IMR-90 (cell line): ENCODE measurements at regions not wholly inside any gene's neighbourhood (a gene's known extent, or its start where the extent isn't known, plus 50 kb on each side); places are given as distances from the start of the nearest gene placed in this dataset.

Experiments used
- ATAC-seq: fragments of 200-7000 bp; cut with Tn5 transposase; 2 replicates; pipeline ENCODE4 v1.9.1; 2020; ENCODE audit warnings: low read depth, mild to moderate bottlenecking, moderate library complexity
- BruUV-seq: library from RNA; stranded (reverse); fragments of 400-500 nt; replicated peaks from 2 replicates; lab custom pipeline; 2021; lab: Mats Ljungman, UMichigan
- CTCF ChIA-PET: fragments of 300-600 bp; formaldehyde crosslinking; extraction: SDS; loops from one replicate; lab custom pipeline; 2021; ENCODE audit warnings: antibody characterized with exemption; lab: Yijun Ruan, JAX
- POLR2A ChIA-PET: fragments of 300-600 bp; sonication (Branson Sonifier 250); formaldehyde crosslinking; loops from one replicate; lab custom pipeline; 2022; ENCODE audit warnings: antibody characterized with exemption; ENCODE audit not compliant: unreplicated experiment; lab: Charles Lee
- DNase-seq: peaks from one replicate; pipeline ENCODE4 v3.0.0; 2013
- H2AFZ ChIP-seq: replicated peaks from 2 replicates; pipeline ENCODE3; 2013; ENCODE audit warnings: low read length, mild to moderate bottlenecking; ENCODE audit not compliant: poor library complexity
- H2AK5ac ChIP-seq: 2 replicates; pipeline ENCODE4 v1.6.1; 2013; ENCODE audit warnings: low read depth, low read length, inconsistent platforms
- H2AK9ac ChIP-seq: replicated peaks from 2 replicates; pipeline ENCODE3; 2013; ENCODE audit warnings: mild to moderate bottlenecking, low read depth, low read length, moderate library complexity; ENCODE audit not compliant: poor library complexity
- H2BK120ac ChIP-seq: 2 replicates; pipeline ENCODE4 v1.6.1; 2013; ENCODE audit warnings: low read depth, low read length, inconsistent platforms
- H2BK15ac ChIP-seq: 3 replicates; pipeline ENCODE4 v1.6.1; 2013; ENCODE audit warnings: low read depth, low read length, inconsistent platforms
- H2BK20ac ChIP-seq: 2 replicates; pipeline ENCODE4 v1.6.1; 2013; ENCODE audit warnings: low read depth, mild to moderate bottlenecking, inconsistent platforms, low read length, moderate library complexity
- H2BK5ac ChIP-seq: 2 replicates; pipeline ENCODE4 v1.6.1; 2013; ENCODE audit warnings: mild to moderate bottlenecking, low read depth, low read length, inconsistent platforms; ENCODE audit not compliant: poor library complexity, severe bottlenecking
- H3K14ac ChIP-seq: replicated peaks from 2 replicates; pipeline ENCODE4 v1.6.1; 2013; ENCODE audit warnings: low read depth, low read length, inconsistent platforms
- H3K18ac ChIP-seq: 2 replicates; pipeline ENCODE4 v1.6.1; 2013; ENCODE audit warnings: low read depth, low read length, control low read depth
- H3K23ac ChIP-seq: 2 replicates; pipeline ENCODE4 v1.6.1; 2013; ENCODE audit warnings: low read depth, low read length, inconsistent platforms
- H3K27ac ChIP-seq: 2 replicates; pipeline ENCODE4 v1.5.1; 2013; ENCODE audit warnings: mild to moderate bottlenecking, control low read depth, low read length; ENCODE audit not compliant: insufficient read depth
- H3K27me3 ChIP-seq: 2 replicates; pipeline ENCODE4 v1.6.1; 2013; ENCODE audit warnings: low read length; ENCODE audit not compliant: control insufficient read depth, insufficient read depth
- H3K36me3 ChIP-seq: 2 replicates; pipeline ENCODE4 v1.6.1; 2013; ENCODE audit warnings: low read length, mixed read lengths; ENCODE audit not compliant: control insufficient read depth, insufficient read depth
- H3K4ac ChIP-seq: 2 replicates; pipeline ENCODE4 v1.6.1; 2013; ENCODE audit warnings: low read depth, low read length, inconsistent platforms
- H3K4me1 ChIP-seq: 2 replicates; pipeline ENCODE4 v1.6.1; 2013; ENCODE audit warnings: low read length, mixed read lengths; ENCODE audit not compliant: control insufficient read depth, insufficient read depth
- H3K4me2 ChIP-seq: 2 replicates; pipeline ENCODE4 v1.6.1; 2013; ENCODE audit warnings: low read depth, mild to moderate bottlenecking, control low read depth, low read length, moderate library complexity
- H3K4me3 ChIP-seq: 2 replicates; pipeline ENCODE4 v1.5.1; 2013; ENCODE audit warnings: low read depth, mild to moderate bottlenecking, control low read depth, low read length, moderate library complexity; ENCODE audit not compliant: insufficient read depth
- H3K56ac ChIP-seq: 2 replicates; pipeline ENCODE4 v1.6.1; 2013; ENCODE audit warnings: low read length, inconsistent platforms; ENCODE audit not compliant: insufficient read depth; ENCODE audit errors: extremely low read depth
- H3K79me1 ChIP-seq, 2 experiments: 2 replicates each; pipeline ENCODE4 v1.6.1; 2013; ENCODE audit warnings: low read length in 2 of 2, inconsistent platforms in 1 of 2, low read depth in 1 of 2
- H3K9ac ChIP-seq: 2 replicates; pipeline ENCODE4 v1.6.1; 2013; ENCODE audit warnings: low read depth, low read length, control low read depth
- H3K9me1 ChIP-seq: 2 replicates; pipeline ENCODE4 v1.6.1; 2013; ENCODE audit warnings: low read length, inconsistent platforms; ENCODE audit not compliant: insufficient read depth
- H3K9me3 ChIP-seq: 2 replicates; pipeline ENCODE4 v1.6.1; 2013; ENCODE audit warnings: low read length; ENCODE audit not compliant: control insufficient read depth, insufficient read depth
- H4K20me1 ChIP-seq: 2 replicates; pipeline ENCODE4 v1.6.1; 2013; ENCODE audit warnings: low read length, inconsistent platforms; ENCODE audit not compliant: insufficient read depth
- H4K5ac ChIP-seq: 2 replicates; pipeline ENCODE4 v1.6.1; 2013; ENCODE audit warnings: mild to moderate bottlenecking, low read depth, low read length, control low read depth
- H4K8ac ChIP-seq, 2 experiments: 2 replicates each; pipeline ENCODE4 v1.6.1; 2013; ENCODE audit warnings: low read depth in 2 of 2, low read length in 2 of 2, control low read depth in 1 of 2, inconsistent platforms in 1 of 2
- H4K91ac ChIP-seq: 2 replicates; pipeline ENCODE4 v1.6.1; 2013; ENCODE audit warnings: low read depth, low read length, inconsistent platforms; ENCODE audit not compliant: insufficient read depth
- BHLHE40 ChIP-seq: fragments of 150-350 bp; IDR thresholded peaks from 2 replicates; pipeline ENCODE4 v1.6.1; 2016; ENCODE audit warnings: mild to moderate bottlenecking, low read depth, low read length
- CEBPB ChIP-seq: IDR thresholded peaks from 2 replicates; pipeline ENCODE4 v1.6.1; 2012; ENCODE audit warnings: low read depth, low read length, improper control_type of control experiment
- CHD1 ChIP-seq: IDR thresholded peaks from 2 replicates; pipeline ENCODE4 v1.6.1; 2012; ENCODE audit warnings: low read depth, low read length, improper control_type of control experiment
- CTCF ChIP-seq: conservative IDR thresholded peaks from 2 replicates; pipeline ENCODE4 v1.5.1; 2012; ENCODE audit warnings: mild to moderate bottlenecking, low read depth, low read length, improper control_type of control experiment
- FOS ChIP-seq: fragments of 150-350 bp; IDR thresholded peaks from 2 replicates; pipeline ENCODE4 v1.6.1; 2016; ENCODE audit warnings: low read depth, low read length
- MAFK ChIP-seq: IDR thresholded peaks from 2 replicates; pipeline ENCODE4 v1.6.1; 2012; ENCODE audit warnings: low read depth, low read length, improper control_type of control experiment
- MAZ ChIP-seq: IDR thresholded peaks from 2 replicates; pipeline ENCODE4 v1.6.1; 2012; ENCODE audit warnings: low read depth, mild to moderate bottlenecking, low read length, improper control_type of control experiment, moderate library complexity, borderline replicate concordance
- MXI1 ChIP-seq: IDR thresholded peaks from 2 replicates; pipeline ENCODE4 v1.6.1; 2012; ENCODE audit warnings: low read depth, mild to moderate bottlenecking, low read length, moderate library complexity, borderline replicate concordance
- NFE2L2 ChIP-seq: fragments of 150-350 bp; IDR thresholded peaks from 2 replicates; pipeline ENCODE4 v1.6.1; 2016; ENCODE audit warnings: low read depth, mild to moderate bottlenecking, low read length
- POLR2A ChIP-seq: IDR thresholded peaks from 2 replicates; pipeline ENCODE4 v1.6.1; 2012; ENCODE audit warnings: mild to moderate bottlenecking, low read depth, low read length
- RAD21 ChIP-seq: IDR thresholded peaks from 2 replicates; pipeline ENCODE4 v1.6.1; 2012; ENCODE audit warnings: low read length, improper control_type of control experiment
- SMC3 ChIP-seq: fragments of 150-350 bp; IDR thresholded peaks from 2 replicates; pipeline ENCODE4 v1.6.1; 2016; ENCODE audit warnings: low read depth, mild to moderate bottlenecking, antibody characterized with exemption, low read length, moderate library complexity
- USF2 ChIP-seq: fragments of 150-350 bp; IDR thresholded peaks from 2 replicates; pipeline ENCODE4 v1.6.1; 2017; ENCODE audit warnings: mild to moderate bottlenecking, antibody characterized with exemption, low read length, low read depth
- WGBS, 2 experiments: methylation state at CpG; one replicate each; pipeline versions ENCODE4 v1.1.5 to v1.1.7; 2013; ENCODE audit warnings: missing lambda C conversion rate in 2 of 2; ENCODE audit not compliant: insufficient read length in 1 of 2; ENCODE audit errors: extremely low coverage in 2 of 2; 5-methylcytosine and 5-hydroxymethylcytosine counted together
- dilution Hi-C: fragments of 300-500 bp; cut with HindIII; formaldehyde crosslinking; loops from one replicate; pipeline ENCODE4 v1.14.3; 2018; ENCODE audit warnings: low sequenced_read_pairs; ENCODE audit not compliant: unreplicated experiment
- in situ Hi-C: fragments of 300-500 bp; cut with MboI; formaldehyde crosslinking; loops from 3 replicates; pipeline ENCODE4 v1.14.3; 2019; ENCODE audit warnings: low sequenced_read_pairs, inconsistent platforms, mixed read lengths
- intact Hi-C: fragments of 100-400 bp; cut with micrococcal nuclease; formaldehyde crosslinking; loops from 2 replicates; pipeline ENCODE4 v1.10.0; 2022

GRCh38 chr3:102906818-102907217 lies 472.0 kb downstream of the ZPLD1 start:
- Histone ChIP-seq H3K4me1 (no peaks in the 10 kb centered on the region), H2AFZ (no peak overlapping the region), H2BK20ac (no peak overlapping the region), H2BK15ac (no peak overlapping the region), H3K79me1 (no peaks in the 10 kb centered on the region), H4K91ac (no peak overlapping the region), H4K5ac (no peak overlapping the region), H3K14ac (no peak overlapping the region), H3K4me2 (no peak overlapping the region), H3K27me3 (no peaks in the 10 kb centered on the region), H2BK120ac (no peak overlapping the region), H3K27ac (no peak overlapping the region), H3K36me3 (no peaks in the 10 kb centered on the region), H4K20me1 (no peaks in the 10 kb centered on the region), H3K4me3 (no peak overlapping the region), H2AK9ac (no peak overlapping the region), H3K4ac (no peak overlapping the region), H2BK5ac (no peak overlapping the region), H3K23ac (no peak overlapping the region), H2AK5ac (no peak overlapping the region), H3K18ac (no peak overlapping the region), H3K9ac (no peak overlapping the region), H3K9me3 (no peaks in the 10 kb centered on the region), H3K9me1 (no peaks in the 10 kb centered on the region), H3K56ac (no peak overlapping the region), H4K8ac (no peak overlapping the region)
- WGBS, 2 experiments, result no CpG with 5 or more reads among the region's 1 CpG
- BruUV-seq, result no TSS peak
- DNase-seq (no peak), ATAC-seq (no peak)
- CTCF ChIA-PET, result no interaction called here
- POLR2A ChIA-PET, result no interaction called here
- TF ChIP-seq NFE2L2, result no peak
- TF ChIP-seq RAD21, result no peak
- no peak for TF ChIP-seq USF2
- TF ChIP-seq SMC3, result no peak
- no peak for TF ChIP-seq CTCF
- no peak for TF ChIP-seq POLR2A
- TF ChIP-seq BHLHE40, result no peak
- TF ChIP-seq MXI1, result no peak
- TF ChIP-seq MAZ, result no peak
- no peak for TF ChIP-seq FOS
- no peak for TF ChIP-seq CHD1
- no peak for TF ChIP-seq CEBPB
- TF ChIP-seq MAFK, result no peak
- in situ Hi-C loops, result no loop called here
- dilution Hi-C loops, result no loop called here
- intact Hi-C loops, result no loop called here
